HG03469 (cell line): ENCODE measurements at regions not wholly inside any gene's neighbourhood (a gene's known extent, or its start where the extent isn't known, plus 50 kb on each side); places are given as distances from the start of the nearest gene placed in this dataset.
"Not testable (repeated sequence)": the region's sequence is repeated elsewhere in the genome, so short reads cannot be mapped to it uniquely, and the experiment has no call there.

Source experiments
- ATAC-seq: cut with Tn5 transposase; IDR thresholded peaks from one replicate; pipeline ENCODE4 v1.9.1; 2021; ENCODE audit warnings: mild to moderate bottlenecking, moderate library complexity, moderate number of reproducible peaks; ENCODE audit not compliant: unreplicated experiment

DNA sequence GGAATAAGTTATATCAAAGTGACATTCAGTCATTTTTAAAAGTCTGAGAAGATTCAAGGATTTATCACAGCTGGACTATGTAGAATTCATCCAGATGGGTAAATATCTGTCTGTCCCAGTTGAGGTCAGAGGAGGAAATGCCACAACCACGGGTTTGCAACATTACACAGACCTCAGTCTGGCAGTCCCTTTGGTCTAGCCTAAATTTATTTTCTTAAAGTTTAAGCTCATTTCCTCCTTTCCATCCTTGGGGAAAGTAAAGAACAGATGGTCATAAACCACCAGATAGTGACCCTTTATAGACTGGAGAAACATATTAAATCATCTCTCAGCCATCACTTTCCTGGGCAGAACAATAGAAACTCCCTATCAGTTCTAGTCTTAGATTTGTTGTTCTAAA, 238.4 kb upstream of the DDI1 start:
- no peak for ATAC-seq

DNA sequence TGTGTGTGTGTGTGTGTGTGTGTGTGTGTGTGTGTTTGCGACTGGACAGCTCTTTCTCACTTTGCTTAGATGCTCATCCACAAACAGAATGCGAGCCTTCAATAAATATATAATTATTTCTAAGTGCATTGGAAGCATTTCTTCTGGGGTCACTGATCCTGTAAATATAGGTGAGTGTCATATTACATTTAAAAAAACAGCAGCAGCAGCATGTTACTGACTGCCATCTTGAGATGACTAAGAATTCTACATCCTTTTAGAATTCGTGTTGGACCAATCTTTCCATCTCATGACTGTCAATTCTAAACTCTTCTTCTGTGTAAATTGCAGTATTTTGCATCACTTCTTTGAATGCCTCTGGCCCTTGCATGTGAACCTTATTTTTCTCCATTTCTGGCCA, 238.0 kb upstream of the DDI1 start:
- ATAC-seq = no peak

DNA sequence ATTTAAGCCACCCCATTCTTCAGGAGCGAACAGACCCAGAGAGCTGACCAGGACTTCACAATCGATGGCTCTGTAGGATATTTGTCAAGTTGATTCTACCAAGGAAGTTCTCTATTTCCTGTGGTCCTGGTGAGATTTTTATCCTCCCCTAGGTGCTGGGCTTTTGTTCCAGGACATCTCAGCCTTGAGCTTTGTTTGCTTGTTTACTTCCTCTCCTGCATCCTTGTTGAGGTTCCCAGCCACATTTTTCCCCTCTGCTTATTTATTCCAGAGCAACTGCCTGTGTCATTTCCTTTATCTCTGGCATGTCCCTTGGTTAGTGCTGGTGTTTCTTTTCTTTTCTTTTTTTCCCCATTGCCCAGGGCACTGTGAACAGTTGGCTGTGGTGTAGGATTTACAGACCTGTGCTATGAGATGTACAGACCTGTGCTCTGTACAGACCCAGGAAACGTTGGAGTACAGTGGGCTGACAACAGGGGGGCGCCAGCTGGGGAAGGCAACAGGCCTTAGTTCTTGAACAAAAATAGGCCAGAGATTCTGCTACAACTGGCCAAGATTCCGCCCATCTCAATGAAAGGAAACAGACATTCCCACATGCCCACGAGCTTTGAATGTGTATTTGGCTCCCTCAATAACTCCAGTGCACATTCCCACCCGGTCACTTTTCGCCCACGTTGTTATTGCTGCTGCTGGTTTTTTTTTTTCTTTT, 235.9 kb upstream of the DDI1 start:
- no peak for ATAC-seq

DNA sequence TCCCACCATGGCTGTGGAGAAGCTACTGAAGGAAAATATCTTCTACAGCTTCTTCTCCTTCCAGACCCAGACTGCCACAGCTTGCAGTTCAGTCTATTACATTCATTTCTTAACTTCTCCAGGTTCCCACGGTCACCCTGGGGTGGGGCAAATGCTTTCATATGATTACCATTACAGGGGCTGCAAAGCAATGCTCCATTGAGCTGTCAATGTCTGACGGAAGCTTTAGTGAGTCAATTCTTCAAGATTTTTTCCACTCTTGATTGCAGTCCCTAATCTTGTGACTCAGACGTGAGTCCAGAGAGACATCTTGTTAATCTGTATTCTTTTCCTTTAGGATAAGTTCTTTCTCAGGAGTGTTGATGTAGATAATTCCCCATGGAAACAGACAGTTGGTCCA, 233.4 kb upstream of the DDI1 start:
- no peak for ATAC-seq

DNA sequence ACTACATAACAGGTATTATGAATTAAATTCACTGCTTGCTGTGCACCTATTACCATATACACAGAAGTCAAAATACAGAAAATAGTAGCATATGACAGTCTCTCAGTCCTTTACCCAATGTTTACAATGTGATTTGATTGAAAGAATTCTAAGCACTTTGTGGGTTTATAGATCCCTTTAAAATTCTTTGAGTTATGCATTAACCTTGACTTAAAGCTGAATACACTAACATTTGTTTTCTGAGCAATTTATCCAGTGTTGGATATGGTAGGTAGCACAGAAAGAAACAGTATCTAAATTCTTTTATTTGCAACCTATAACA, 230.8 kb upstream of the DDI1 start:
- ATAC-seq = no peak

DNA sequence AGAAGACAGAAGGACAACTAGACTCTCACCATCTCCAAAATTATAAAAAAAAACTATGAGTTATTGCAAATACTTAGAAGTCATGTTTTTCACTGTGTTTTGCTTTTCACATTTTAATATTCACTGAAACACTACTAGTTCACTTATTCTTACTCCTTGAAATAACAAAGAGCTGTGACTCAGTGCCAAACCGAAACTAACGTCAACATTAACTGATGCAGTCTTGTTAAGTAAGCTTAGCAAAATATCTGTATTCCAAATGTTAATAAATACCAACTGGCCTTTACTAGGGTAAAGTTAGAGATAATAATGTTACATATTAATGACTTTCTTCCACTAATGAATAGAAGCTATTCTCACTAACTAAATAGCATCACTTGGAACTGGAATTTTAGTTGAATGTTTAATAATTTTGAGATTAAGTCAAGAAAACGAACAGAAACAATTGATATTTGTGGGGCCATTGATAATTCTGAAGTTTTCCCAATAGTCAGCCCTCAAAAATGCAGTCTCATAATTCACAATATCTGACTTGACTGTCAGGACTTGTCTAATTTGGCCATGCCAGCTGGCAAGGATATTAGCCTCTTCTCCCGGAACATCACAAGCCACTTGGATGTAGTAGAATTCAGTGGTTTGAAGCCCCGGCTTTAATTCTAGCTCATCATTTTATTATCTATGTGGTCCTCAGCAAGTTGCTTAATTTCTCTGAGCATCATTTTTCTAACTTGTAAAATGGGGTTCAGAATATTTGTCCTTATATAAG, 230.1 kb upstream of the DDI1 start:
- no peak for ATAC-seq

DNA sequence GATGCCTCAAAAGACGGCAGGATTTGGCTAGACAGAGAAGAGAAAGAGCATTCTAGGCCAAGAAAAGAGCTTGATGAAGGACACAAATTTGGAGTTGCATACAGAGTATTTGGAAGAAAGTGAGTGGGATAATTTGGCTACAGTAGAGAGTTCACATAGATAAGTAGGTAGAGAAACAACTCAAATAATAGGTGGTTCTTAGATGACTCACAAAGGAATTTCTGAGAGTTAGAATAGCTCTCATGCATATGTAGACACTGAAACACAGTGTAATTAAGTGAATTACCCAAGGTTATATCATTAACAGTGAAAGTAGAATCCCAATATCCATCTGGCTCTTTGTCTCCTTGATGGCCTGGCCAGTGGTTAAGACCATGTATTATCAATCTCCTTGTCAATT, 228.6 kb upstream of the DDI1 start:
- ATAC-seq = no peak

DNA sequence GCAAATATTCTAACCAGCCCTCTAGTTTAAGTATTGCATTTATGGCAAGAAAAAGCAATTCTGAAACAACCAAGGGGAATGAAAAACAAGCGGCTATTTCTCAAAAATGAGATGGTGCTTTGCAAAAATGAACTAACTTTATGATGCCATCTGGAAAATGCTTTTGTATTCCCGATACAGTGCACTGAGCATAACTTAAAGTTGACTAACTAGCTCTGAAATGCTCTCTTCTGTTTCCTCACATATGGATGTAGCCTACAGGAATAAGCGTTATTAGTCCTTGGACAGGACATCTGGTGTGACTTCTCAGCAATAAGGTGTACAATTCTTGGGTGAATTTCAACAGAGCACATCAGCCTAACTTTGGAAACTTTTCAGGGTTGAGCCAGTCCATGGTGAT, 228.2 kb upstream of the DDI1 start:
- ATAC-seq = no peak

DNA sequence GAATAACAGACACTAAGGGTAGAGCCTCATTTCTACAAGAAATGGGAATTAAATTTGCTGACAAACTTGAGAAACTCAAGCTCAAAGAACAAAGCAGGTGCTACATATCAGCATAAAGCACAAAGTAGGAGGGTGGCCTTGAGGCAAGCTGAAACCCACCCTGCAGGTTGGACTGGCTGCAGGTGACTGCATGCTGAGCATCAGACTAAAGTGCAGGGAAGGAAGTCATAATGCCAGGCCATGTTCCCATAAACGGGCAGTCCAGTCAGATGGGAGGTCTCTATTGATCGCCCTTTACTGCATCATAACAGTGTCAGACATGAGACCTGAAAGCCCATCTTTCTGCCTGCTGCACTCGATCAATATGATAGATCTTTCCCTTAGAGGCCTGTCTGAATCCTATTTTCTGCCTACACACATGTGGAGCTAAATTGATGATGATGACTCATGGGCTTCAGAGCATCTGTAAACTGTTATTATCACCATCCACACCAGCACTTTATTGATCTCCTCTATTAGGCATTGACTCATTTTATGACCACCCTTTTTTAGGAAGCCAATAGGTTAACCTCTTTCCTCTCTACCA, 224.5 kb upstream of the DDI1 start:
- ATAC-seq = no peak

DNA sequence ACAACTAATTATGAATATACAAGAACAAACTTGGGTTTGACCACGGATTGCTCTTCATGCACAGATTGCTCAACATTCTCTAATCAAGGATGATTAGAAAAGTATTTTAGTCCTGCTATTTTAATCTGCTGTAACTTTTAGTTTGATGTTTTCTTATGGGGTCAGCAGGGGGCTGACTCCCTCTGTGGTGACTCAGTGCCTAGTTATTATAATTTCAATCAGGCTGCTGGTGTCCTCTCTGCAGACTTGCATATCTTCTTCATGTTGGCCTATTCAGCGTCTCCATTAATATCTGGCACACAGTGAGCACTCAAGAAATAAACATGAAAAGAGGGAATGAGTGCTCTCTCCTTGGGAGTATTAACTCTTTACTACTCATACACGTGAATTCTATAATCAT, 223.8 kb upstream of the DDI1 start:
- no peak for ATAC-seq

DNA sequence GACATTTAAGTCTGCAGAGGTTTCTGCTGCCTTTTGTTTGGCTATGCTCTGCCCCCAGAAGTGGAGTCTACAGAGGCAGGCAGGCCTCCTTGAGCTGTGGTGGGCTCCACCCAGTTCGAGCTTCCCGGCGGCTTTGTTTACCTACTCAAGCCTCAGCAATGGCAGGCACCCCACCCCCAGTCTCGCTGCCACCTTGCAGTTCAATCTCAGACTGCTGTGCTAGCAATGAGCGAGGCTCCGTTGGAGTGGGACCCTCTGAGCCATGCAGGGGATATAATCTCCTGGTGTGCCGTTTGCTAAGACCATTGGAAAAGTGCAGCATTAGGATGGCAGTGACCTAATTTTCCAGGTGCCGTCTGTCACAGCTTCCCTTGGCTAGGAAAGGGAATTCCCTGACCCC, 216.1 kb upstream of the DDI1 start:
- not testable (repeated sequence) for ATAC-seq

DNA sequence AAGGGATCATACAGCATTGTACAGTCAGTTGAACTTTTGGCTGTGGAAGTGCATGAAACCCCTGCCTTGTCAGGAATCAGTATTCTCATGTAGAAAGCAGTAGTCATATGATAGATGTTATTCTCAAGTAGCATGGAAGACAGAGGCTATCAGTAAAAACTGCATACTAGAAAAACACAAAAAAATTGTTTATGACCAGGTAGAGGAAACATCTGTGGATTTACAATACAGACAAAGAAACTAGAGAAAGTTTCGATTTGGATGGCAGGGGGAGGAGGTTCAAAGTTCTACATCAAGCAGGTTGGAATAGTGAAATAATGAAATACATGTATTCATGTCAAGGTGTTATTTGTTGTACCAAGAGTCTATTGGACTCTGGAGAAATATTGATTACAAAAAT, 212.3 kb upstream of the DDI1 start:
- no peak for ATAC-seq

DNA sequence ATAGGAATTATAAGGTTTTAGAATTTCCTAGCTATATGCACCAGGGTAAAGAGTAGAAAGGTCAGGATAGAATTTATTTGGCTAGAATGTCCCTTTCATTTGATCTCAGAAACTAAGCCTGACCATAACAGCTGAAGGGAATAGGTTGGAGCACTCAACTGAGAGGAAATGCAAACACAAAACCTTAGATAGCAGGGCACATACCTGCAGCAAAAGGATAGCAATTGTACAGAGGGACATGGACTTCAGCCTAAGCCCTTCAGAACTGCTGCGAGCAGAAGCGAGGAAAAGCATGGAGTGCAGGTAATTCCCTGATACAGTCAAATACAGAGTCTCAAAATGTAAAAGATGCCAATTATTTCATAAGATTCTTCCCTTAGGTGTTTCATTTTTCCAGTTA, 211.0 kb upstream of the DDI1 start:
- ATAC-seq = no peak

DNA sequence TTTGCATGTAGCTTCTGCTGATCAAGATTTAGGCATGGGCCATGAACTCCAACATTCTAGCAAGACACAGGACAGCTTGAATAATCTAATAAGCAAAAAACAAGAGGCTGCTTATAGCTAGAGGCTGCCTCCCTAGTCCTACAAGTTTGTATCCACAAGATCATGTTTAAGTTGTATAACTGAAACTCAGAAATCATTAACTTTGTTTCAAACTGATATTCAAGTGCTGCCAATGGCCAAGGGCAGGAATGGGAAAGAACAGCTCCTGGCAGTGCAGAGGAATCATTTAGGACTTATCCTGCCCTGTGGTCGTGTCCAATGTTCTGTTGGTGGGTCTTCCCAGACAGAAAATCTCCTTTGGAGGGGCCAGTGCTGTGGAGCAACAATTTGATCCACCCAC, 209.6 kb upstream of the DDI1 start:
- no peak for ATAC-seq

DNA sequence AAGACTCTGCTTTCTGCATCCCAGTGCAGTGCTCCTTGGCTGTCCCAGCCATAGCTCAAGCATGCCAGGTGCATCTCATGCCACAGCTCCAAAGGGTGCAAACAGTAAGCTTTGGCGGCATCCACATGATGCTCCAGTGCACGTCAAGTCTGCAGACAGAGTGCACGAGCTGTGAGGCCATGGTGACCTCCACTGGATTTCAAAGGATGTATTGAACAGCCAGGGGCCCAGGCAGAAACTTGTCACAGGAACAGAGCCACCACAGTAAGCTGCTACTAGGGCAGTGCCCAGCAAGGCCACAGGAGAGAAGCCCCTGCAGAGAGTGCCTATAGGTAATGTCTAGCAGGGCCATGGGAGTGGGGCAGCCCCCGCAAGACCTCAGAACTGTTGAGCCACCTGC, 206.8 kb upstream of the DDI1 start:
- no peak for ATAC-seq

DNA sequence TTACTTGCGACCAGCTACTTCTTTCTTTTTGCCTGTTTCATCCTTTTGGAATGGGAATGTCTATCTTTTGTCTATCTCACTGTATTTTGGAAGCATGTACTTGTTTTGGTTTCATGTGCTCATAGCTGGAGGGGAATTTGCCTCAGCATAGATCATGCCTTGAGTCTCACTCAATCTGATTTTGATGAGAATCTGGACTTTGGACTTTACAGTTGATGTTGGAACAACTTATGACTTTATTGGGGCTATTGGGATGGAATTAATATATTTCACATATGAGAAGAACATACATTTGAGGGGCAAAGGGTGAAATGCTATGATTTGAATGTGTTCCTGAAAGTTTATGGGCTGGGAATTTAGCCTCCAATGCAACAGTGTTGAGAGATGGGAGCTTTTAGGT, 206.2 kb upstream of the DDI1 start:
- ATAC-seq = no peak

DNA sequence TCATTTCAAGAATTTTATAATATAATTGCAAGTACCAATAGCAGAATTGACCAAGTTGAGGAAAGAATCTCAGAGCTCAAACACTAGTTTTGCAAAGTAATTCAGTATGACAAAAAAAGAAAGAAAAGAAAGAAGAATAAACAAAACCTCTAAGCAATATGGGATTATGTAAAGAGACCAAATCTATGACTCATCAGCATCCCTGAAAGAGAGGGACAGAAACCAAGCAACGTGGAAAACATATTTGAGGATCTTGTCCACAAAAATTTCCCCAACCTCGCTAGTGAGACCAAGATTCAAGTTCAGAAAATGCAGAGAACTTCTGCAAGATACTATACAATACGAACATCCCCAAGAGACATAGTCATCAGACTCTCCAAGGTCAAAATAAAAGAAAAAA, 203.7 kb upstream of the DDI1 start:
- ATAC-seq = no peak

DNA sequence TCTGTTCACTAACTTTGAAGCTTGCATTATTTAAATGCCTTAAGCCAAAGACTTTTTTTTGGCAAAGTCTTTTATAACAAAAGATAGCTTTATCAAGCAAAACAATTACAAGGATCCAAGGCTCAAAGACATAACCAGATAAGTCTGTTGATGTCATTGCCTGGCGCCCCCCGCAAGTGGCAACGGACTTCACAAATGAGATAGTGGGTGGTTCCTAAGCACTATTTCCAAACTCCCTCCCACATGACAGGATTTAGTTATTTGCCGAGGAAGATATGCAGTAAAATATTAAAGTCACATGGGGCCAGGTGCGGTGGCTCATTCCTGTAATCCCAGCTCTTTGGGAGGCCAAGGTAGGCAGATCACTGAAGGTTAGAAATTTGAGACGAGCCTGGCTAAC, 194.2 kb upstream of the DDI1 start:
- no peak for ATAC-seq

DNA sequence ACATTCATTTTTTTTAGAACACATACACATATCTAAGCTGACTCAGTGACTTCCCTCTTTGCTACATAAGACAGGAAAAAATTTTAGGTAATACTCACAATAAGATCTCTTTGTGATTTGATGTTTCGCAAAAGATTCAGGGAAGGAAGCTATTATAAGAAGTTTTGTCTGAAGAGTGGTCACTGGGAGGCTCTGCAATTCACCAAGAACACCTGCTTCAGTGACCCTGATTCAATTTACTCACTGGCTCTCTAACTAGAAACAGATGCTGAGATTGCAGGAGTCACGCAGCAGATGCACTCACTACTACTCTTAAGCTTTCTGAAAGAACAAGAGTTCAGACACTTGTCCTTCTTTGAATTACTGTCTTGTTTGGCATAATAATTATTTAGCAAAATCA, 193.6 kb upstream of the DDI1 start:
- ATAC-seq = no peak

DNA sequence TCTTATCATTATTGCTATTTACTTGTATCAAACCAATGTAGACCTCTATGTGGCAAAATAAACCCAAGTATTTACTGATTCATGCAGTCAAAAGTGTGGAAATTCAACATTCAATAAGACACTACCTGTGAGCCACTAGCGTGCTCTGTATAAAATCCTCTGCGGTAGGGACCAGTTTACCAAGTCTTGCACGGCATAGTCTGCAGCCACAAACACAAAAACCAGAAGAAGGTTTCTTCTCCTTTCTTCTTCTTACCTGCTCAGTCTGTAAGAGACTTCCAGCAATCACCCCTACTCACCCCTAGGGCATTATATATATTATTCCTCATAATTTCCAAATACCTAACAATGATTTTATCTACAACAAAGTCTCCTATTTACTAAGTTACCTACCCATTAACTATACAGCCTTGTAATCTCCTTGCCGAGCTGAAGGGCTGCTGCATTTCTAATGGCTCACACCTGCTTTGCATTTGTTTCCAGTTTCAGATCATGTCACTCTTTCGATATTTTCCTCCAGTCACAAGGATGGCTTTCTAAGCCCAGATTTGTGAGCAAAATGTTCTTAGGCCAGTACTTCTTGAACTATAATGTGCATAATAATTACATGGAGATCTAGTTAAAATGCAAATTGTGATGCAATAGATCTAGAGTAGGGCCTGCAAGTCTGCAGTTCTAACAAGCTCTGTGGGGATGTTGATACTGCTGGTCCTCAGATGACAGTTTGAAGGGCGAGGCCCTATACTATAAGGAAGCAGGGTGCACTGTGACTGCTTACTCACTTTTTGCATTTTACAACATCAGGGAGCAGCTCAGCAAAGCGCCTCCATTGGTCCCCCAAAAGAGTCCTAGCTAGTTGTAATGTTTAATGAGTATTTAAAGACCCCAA, 191.9 kb upstream of the DDI1 start:
- ATAC-seq = peak; percentile 95

DNA sequence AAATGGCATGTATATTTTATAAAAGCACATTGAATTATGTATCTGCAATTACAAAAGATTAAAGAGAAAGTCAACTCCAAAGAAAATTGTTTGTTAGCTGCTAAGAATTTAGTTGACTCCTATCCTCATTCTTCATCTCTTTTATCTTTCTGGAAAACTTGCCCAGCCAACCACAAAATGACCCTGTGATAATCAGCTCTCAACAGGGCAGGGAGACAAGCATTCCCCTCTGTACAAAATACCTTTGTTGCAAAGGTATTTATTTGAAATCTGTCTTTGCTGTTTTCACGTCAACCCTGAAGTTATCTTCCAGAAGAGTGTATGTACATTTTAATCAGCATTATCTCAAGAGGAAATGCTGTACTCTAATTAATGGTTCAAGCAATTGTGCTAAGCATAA, 191.1 kb upstream of the DDI1 start:
- ATAC-seq = no peak

DNA sequence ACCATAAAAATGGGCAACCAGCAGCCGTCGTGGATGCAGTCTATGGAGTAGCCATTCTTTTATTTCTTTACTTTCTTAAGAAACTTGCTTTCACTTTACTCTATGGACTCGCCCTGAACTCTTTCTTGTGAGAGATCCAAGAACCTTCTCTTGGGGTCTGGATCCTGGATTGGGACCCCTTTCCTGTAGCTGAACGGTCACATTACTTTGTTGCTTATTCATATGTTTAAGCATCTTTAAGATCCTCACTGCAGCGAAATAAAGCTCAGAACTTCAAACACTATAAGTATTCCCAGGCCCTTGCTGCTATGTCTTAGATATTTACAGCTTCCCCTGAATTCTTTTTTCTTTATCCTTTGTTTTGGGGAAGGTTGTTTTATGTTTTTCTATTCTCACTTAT, 187.8 kb upstream of the DDI1 start:
- no peak for ATAC-seq
